ENCODE measurements at regions not wholly inside any gene's neighbourhood (a gene's known extent, or its start where the extent isn't known, plus 50 kb on each side); places are given as distances from the start of the nearest gene placed in this dataset.

DNA sequence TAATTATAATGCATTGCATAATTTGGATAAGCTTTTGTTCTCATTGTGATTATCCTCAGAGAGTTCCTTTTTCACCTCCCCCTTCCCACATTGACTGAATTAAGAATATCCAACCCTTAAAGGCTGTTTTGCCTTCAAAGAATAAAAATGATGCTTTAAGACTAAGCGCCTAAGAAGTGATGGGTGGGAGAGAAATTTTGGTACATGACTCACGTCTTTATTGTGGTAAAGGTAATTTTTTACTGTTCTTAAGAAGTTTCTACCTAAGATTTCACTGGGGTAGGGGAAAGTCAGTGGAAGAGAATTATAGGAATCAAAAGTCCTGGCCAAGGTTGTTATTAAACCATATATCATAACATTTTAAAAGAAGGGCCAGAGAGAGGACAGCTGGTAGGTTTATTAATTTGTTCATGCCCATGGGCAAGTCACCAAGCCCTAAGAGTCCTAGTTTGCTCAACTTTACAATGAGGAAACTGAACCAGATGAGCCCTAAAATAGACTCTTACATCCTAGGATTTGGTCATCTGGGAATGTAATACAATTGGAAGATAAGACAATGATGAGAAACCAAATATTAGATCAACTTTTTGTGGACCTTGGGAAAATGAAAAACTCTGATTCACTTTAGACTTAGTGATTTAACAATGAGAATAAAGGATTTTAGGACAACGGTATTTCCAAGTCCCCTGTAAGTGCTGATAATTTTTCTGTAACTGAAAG lies 101.1 kb upstream of the RASGRP1 start:
- Histone ChIP-seq H3K4me1 (ENCODE audit: control insufficient read depth in 1 of 2, insufficient read depth in 2 of 2, low read length in 2 of 2) (peaks cover 13 to 19% of the 10 kb centered on the region in 2 donors), H4K20me1 (ENCODE audit: insufficient read depth, low read length) (no peaks in the 10 kb centered on the region), H3K27me3 (ENCODE audit: control insufficient read depth in 2 of 2, insufficient read depth in 2 of 2, low read length in 2 of 2) (no peaks in the 10 kb centered on the region), H2AFZ (ENCODE audit: insufficient read depth, low read depth, low read length, poor library complexity, severe bottlenecking) (no peak overlapping the region), H3K9ac (ENCODE audit: insufficient read depth, low read length, poor library complexity, severe bottlenecking) (no peak overlapping the region), H3K27ac (ENCODE audit: low read depth in 1 of 2, low read length in 2 of 2) (no peak overlapping the region), H3K4me3 (replicated peaks in 1 of 3; ENCODE audit: low read depth in 2 of 3, low read length in 3 of 3) (no peak overlapping the region), H3K4me2 (replicated peaks; ENCODE audit: extremely low read depth, low read length, poor library complexity, severe bottlenecking) (no peak overlapping the region), H3K9me3 (replicated peaks in 1 of 2; ENCODE audit: control insufficient read depth in 1 of 2, insufficient read depth in 1 of 2, low read length in 2 of 2) (no peaks in the 10 kb centered on the region), H3K36me3 (replicated peaks in 1 of 2; ENCODE audit: control insufficient read depth in 1 of 2, insufficient read depth in 2 of 2, low read length in 2 of 2) (no peaks in the 10 kb centered on the region), H3K79me2 (ENCODE audit: insufficient read depth, low read length) (no peaks in the 10 kb centered on the region)
- peaks cover 0 to 1% (median 0%) of the 10 kb centered on the region in 3 donors for H3K27me3 Mint-ChIP-seq (ENCODE audit: low read depth in 3 of 3)
- WGBS (ENCODE audit: insufficient coverage): no CpG with 5 or more reads among the region's 3 CpGs
- H3K27ac Mint-ChIP-seq: no peak overlapping the region
- no peaks in the 10 kb centered on the region for H3K36me3 Mint-ChIP-seq
- peaks cover 0 to 5% (median 0%) of the 10 kb centered on the region in 7 donors for H3K9me3 Mint-ChIP-seq
- TF ChIP-seq, protein P1, sequence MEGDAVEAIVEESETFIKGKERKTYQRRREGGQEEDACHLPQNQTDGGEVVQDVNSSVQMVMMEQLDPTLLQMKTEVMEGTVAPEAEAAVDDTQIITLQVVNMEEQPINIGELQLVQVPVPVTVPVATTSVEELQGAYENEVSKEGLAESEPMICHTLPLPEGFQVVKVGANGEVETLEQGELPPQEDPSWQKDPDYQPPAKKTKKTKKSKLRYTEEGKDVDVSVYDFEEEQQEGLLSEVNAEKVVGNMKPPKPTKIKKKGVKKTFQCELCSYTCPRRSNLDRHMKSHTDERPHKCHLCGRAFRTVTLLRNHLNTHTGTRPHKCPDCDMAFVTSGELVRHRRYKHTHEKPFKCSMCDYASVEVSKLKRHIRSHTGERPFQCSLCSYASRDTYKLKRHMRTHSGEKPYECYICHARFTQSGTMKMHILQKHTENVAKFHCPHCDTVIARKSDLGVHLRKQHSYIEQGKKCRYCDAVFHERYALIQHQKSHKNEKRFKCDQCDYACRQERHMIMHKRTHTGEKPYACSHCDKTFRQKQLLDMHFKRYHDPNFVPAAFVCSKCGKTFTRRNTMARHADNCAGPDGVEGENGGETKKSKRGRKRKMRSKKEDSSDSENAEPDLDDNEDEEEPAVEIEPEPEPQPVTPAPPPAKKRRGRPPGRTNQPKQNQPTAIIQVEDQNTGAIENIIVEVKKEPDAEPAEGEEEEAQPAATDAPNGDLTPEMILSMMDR (IDR thresholded peaks at IDR 0.05): no peak
- H3K4me1 Mint-ChIP-seq: peaks cover 41% of the 10 kb centered on the region
- intact Hi-C loops (cut with micrococcal nuclease): no loop called here
- no peak for DNase-seq
- no peak overlapping the region for H3K4me3 Mint-ChIP-seq

DNA sequence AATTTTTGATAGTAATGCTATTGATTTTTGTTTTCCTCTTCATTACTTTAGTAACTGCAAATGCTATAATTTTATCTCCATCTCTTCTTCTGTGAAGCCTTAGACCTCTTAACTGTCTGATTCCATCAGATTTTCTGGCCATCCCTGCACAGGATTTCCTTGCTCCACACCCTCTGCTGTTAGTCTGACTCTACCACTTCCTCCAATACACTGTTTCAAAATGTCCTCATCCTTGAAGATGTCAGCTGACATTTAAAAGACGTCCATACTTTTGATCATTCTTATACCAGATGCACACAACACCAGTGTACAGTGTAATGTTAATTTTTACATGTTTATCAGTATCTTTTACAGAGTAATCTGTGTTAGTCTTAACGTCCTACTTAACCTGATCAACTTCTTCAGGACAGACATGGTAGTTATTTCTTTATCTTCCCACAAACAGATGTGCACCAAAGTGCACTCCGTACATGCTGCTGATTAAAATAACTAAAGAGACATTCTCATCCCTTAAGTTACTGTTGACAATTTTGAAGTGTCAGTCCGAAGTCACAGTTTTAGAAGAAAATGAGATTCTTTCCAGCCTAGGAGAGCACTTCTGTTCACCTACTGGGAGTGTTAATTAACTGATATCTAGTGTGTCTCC lies 102.4 kb upstream of the RASGRP1 start:
- Histone ChIP-seq H3K9me3 (replicated peaks in 1 of 2; ENCODE audit: control insufficient read depth in 1 of 2, insufficient read depth in 1 of 2, low read length in 2 of 2) (no peaks in the 10 kb centered on the region), H3K27me3 (ENCODE audit: control insufficient read depth in 2 of 2, insufficient read depth in 2 of 2, low read length in 2 of 2) (no peaks in the 10 kb centered on the region), H3K36me3 (replicated peaks in 1 of 2; ENCODE audit: control insufficient read depth in 1 of 2, insufficient read depth in 2 of 2, low read length in 2 of 2) (no peaks in the 10 kb centered on the region), H3K79me2 (ENCODE audit: insufficient read depth, low read length) (no peaks in the 10 kb centered on the region), H2AFZ (ENCODE audit: insufficient read depth, low read depth, low read length, poor library complexity, severe bottlenecking) (peak overlapping the region; percentile 27), H4K20me1 (ENCODE audit: insufficient read depth, low read length) (no peaks in the 10 kb centered on the region), H3K27ac (ENCODE audit: low read depth in 1 of 2, low read length in 2 of 2) (no peak overlapping the region), H3K9ac (ENCODE audit: insufficient read depth, low read length, poor library complexity, severe bottlenecking) (no peak overlapping the region), H3K4me1 (ENCODE audit: control insufficient read depth in 1 of 2, insufficient read depth in 2 of 2, low read length in 2 of 2) (peaks cover 18 to 19% of the 10 kb centered on the region in 2 donors), H3K4me2 (replicated peaks; ENCODE audit: extremely low read depth, low read length, poor library complexity, severe bottlenecking) (no peak overlapping the region), H3K4me3 (replicated peaks in 1 of 3; ENCODE audit: low read depth in 2 of 3, low read length in 3 of 3) (no peak overlapping the region)
- intact Hi-C loops (cut with micrococcal nuclease): no loop called here
- H3K36me3 Mint-ChIP-seq: no peaks in the 10 kb centered on the region
- peaks cover 0 to 5% (median 0%) of the 10 kb centered on the region in 7 donors for H3K9me3 Mint-ChIP-seq
- no peak overlapping the region for H3K27ac Mint-ChIP-seq
- H3K27me3 Mint-ChIP-seq (ENCODE audit: low read depth in 3 of 3): peaks cover 0 to 1% (median 0%) of the 10 kb centered on the region in 3 donors
- H3K4me3 Mint-ChIP-seq: no peak overlapping the region
- H3K4me1 Mint-ChIP-seq: peaks cover 43% of the 10 kb centered on the region
- no CpG with 5 or more reads among the region's 4 CpGs for WGBS (ENCODE audit: insufficient coverage)
- TF ChIP-seq, protein P1 (IDR thresholded peaks at IDR 0.05): no peak
- no peak for DNase-seq
